ENCODE measurements at regions not wholly inside any gene's neighbourhood (a gene's known extent, or its start where the extent isn't known, plus 50 kb on each side); places are given as distances from the start of the nearest gene placed in this dataset.

DNA sequence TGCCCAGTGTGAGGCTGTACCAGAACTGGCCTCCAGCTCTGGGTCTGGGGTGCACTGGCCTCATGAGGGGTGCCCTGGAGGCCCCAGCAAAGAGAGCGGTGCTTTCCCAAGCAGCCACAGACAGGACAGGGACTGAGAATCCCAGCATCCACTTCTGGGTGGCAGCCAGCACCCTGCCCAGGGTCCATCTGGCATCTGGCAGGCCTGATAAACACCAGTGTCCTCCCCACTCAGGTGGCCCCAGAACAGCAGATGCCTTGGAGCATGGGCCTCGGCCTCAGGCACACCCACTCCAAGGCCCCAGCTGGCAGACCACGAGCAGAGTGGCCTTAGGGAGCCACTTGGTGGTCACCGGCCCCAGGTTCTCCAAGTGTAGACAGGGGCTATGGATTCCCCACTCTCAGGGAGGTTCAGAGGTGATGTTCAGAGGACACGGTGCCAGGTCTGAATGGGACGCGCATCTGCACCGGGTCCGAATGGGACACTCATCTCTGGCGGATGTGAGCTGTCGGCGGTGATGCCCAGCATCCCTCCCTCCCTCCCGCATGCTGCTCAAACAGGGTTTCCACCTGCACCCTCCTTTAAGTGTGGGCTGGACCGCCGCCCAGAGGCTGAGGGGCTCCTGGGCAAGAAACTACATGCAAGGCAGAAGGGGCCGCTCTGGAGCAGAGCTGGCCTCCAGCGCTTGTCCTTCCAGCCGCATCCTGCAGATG, 82.2 kb upstream of the GPC1 start:
- H3K27ac Mint-ChIP-seq (ENCODE audit: unreplicated experiment) = no peak overlapping the region
- H3K27me3 Mint-ChIP-seq (ENCODE audit: unreplicated experiment) = peaks cover 9% of the 10 kb centered on the region
- no peak overlapping the region for H3K4me3 Mint-ChIP-seq (ENCODE audit: unreplicated experiment)
- no peaks in the 10 kb centered on the region for H3K9me3 Mint-ChIP-seq (ENCODE audit: unreplicated experiment)
- no peak for TF ChIP-seq CTCF (IDR thresholded peaks at IDR 0.05; ENCODE audit: unreplicated experiment)
- no peaks in the 10 kb centered on the region for H3K36me3 Mint-ChIP-seq (ENCODE audit: low read depth, unreplicated experiment)
- no peaks in the 10 kb centered on the region for H3K4me1 Mint-ChIP-seq (ENCODE audit: unreplicated experiment)
- DNase-seq (ENCODE audit: low spot score) = no peak

- DNase-seq (ENCODE audit: low spot score) = no peak
- H3K4me1 Mint-ChIP-seq (ENCODE audit: unreplicated experiment) = no peaks in the 10 kb centered on the region
- no peak for TF ChIP-seq CTCF (IDR thresholded peaks at IDR 0.05; ENCODE audit: unreplicated experiment)
- peaks cover 9% of the 10 kb centered on the region for H3K27me3 Mint-ChIP-seq (ENCODE audit: unreplicated experiment)
- H3K27ac Mint-ChIP-seq (ENCODE audit: unreplicated experiment) = no peak overlapping the region
- H3K36me3 Mint-ChIP-seq (ENCODE audit: low read depth, unreplicated experiment) = no peaks in the 10 kb centered on the region
- H3K4me3 Mint-ChIP-seq (ENCODE audit: unreplicated experiment) = no peak overlapping the region
- H3K9me3 Mint-ChIP-seq (ENCODE audit: unreplicated experiment) = no peaks in the 10 kb centered on the region
These were observed 81.5 kb upstream of the GPC1 start for GRCh38 chr2:240353944-240354343.

- H3K36me3 Mint-ChIP-seq (ENCODE audit: low read depth, unreplicated experiment) = no peaks in the 10 kb centered on the region
- H3K9me3 Mint-ChIP-seq (ENCODE audit: unreplicated experiment) = no peaks in the 10 kb centered on the region
- no peak for DNase-seq (ENCODE audit: low spot score)
- no peak for TF ChIP-seq CTCF (IDR thresholded peaks at IDR 0.05; ENCODE audit: unreplicated experiment)
- H3K4me3 Mint-ChIP-seq (ENCODE audit: unreplicated experiment) = no peak overlapping the region
- no peaks in the 10 kb centered on the region for H3K4me1 Mint-ChIP-seq (ENCODE audit: unreplicated experiment)
- peaks cover 9% of the 10 kb centered on the region for H3K27me3 Mint-ChIP-seq (ENCODE audit: unreplicated experiment)
- no peak overlapping the region for H3K27ac Mint-ChIP-seq (ENCODE audit: unreplicated experiment)
These were observed 80.2 kb upstream of the GPC1 start for GRCh38 chr2:240355001-240355891.

- Mint-ChIP-seq H3K36me3 (ENCODE audit: low read depth, unreplicated experiment) (peaks cover 5% of the 10 kb centered on the region), H3K9me3 (ENCODE audit: unreplicated experiment) (peaks cover 7% of the 10 kb centered on the region), H3K27ac (ENCODE audit: unreplicated experiment) (no peak overlapping the region), H3K27me3 (ENCODE audit: unreplicated experiment) (peaks cover 9% of the 10 kb centered on the region), H3K4me3 (ENCODE audit: unreplicated experiment) (no peak overlapping the region), H3K4me1 (ENCODE audit: unreplicated experiment) (no peaks in the 10 kb centered on the region)
- no peak for TF ChIP-seq CTCF (IDR thresholded peaks at IDR 0.05; ENCODE audit: unreplicated experiment)
- no peak for DNase-seq (ENCODE audit: low spot score)
These were observed 79.5 kb upstream of the GPC1 start for GRCh38 chr2:240355962-240356361.
